HG03571 (cell line): ENCODE measurements at regions not wholly inside any gene's neighbourhood (a gene's known extent, or its start where the extent isn't known, plus 50 kb on each side); places are given as distances from the start of the nearest gene placed in this dataset.
"Not testable (repeated sequence)": the region's sequence is repeated elsewhere in the genome, so short reads cannot be mapped to it uniquely, and the experiment has no call there.

Source experiments
- ATAC-seq: cut with Tn5 transposase; IDR thresholded peaks from one replicate; pipeline ENCODE4 v1.9.1; 2021; ENCODE audit not compliant: unreplicated experiment

- no peak for ATAC-seq
These were observed 123.9 kb upstream of the RXFP1 start for GRCh38 chr4:158397781-158398180.

GRCh38 chr4:158407961-158408360 lies 113.7 kb upstream of the RXFP1 start:
- not testable (repeated sequence) for ATAC-seq

- no peak for ATAC-seq
These were observed 111.4 kb upstream of the RXFP1 start for GRCh38 chr4:158410272-158410671.

GRCh38 chr4:158411269-158411668 lies 110.4 kb upstream of the RXFP1 start:
- no peak for ATAC-seq

GRCh38 chr4:158418679-158419078 lies 103.0 kb upstream of the RXFP1 start:
- ATAC-seq, result not testable (repeated sequence)

GRCh38 chr4:158420782-158421181 lies 100.9 kb upstream of the RXFP1 start:
- ATAC-seq, result no peak

GRCh38 chr4:158422546-158422945 lies 99.1 kb upstream of the RXFP1 start:
- no peak for ATAC-seq

- no peak for ATAC-seq
These were observed 93.4 kb upstream of the RXFP1 start for GRCh38 chr4:158428242-158428641.

GRCh38 chr4:158442736-158443135 lies 78.9 kb upstream of the RXFP1 start:
- no peak for ATAC-seq

- ATAC-seq, result no peak
These were observed 78.0 kb upstream of the RXFP1 start for GRCh38 chr4:158443731-158444130.

- ATAC-seq, result no peak
These were observed 77.1 kb upstream of the RXFP1 start for GRCh38 chr4:158444621-158445020.

GRCh38 chr4:158446106-158446505 lies 75.6 kb upstream of the RXFP1 start:
- ATAC-seq, result no peak

GRCh38 chr4:158450741-158451140 lies 70.9 kb upstream of the RXFP1 start:
- no peak for ATAC-seq

GRCh38 chr4:158452116-158452515 lies 69.6 kb upstream of the RXFP1 start:
- ATAC-seq, result not testable (repeated sequence)

- no peak for ATAC-seq
These were observed 63.3 kb upstream of the RXFP1 start for GRCh38 chr4:158458271-158458895.

- ATAC-seq, result no peak
These were observed 62.4 kb upstream of the RXFP1 start for GRCh38 chr4:158459085-158459820.

GRCh38 chr4:158461336-158461735 lies 60.3 kb upstream of the RXFP1 start:
- ATAC-seq, result no peak

GRCh38 chr4:158462611-158463010 lies 59.1 kb upstream of the RXFP1 start:
- ATAC-seq, result no peak
